Gastrocnemius medialis (tissue), 4 donors: ENCODE measurements at regions not wholly inside any gene's neighbourhood (a gene's known extent, or its start where the extent isn't known, plus 50 kb on each side); places are given as distances from the start of the nearest gene placed in this dataset.

Experiments
- CTCF ChIP-seq, 5 experiments: fragments of 450-650 bp in 3 of 5; fragments of 200-600 bp in 2 of 5; sonication (generic) in 2 of 5; IDR thresholded peaks in 4 of 5; conservative IDR thresholded peaks in 1 of 5; 1 replicate in 4 of 5; 2 replicates in 1 of 5; pipeline ENCODE4 v1.5.1; 2016 to 2019; ENCODE audit warnings: antibody characterized with exemption in 5 of 5, mild to moderate bottlenecking in 3 of 5, moderate library complexity in 3 of 5
- POLR2A ChIP-seq, 2 donors: fragments of 450-650 bp; IDR thresholded peaks; one replicate each; pipeline ENCODE4 v1.6.1; 2017; ENCODE audit warnings: antibody characterized with exemption in 2 of 2, mild to moderate bottlenecking in 2 of 2, moderate library complexity in 2 of 2

DNA sequence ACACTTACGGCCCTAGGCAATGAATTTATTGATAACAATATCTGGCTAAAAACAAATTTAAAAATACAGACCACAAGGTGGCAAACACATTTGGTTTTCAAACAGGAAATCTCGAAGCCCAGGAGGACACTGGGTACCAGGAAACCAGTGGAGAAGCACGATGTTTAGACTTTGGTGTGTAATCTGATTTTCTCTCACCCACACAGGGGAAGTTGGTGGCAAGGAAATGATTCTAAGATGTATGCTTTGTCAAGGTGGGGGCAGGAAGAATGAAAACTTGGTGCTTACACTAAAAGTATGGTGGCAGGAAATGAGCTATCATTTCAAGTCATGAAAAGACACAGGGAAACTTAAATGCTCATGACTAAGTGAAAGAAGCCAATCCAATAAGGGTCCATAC, 113.2 kb upstream of the ANKRD1 start:
- TF ChIP-seq CTCF (IDR thresholded peaks at IDR 0.05 in 4 of 5, conservative IDR thresholded peaks at IDR 0.05 in 1 of 5), result no peak
- no peak for TF ChIP-seq POLR2A (IDR thresholded peaks at IDR 0.05)
